Loucy (cell line): ENCODE measurements at regions not wholly inside any gene's neighbourhood (a gene's known extent, or its start where the extent isn't known, plus 50 kb on each side); places are given as distances from the start of the nearest gene placed in this dataset.

Source experiments
- EZH2phosphoT487 ChIP-seq: fragments of 200-600 bp; IDR thresholded peaks from 2 replicates; pipeline ENCODE4 v1.6.1; 2018; ENCODE audit warnings: antibody characterized with exemption, mild to moderate bottlenecking, moderate library complexity, borderline replicate concordance
- TF ChIP-seq, protein P1 (sequence below): fragments of 200-600 bp; sonication (generic); conservative IDR thresholded peaks from 2 replicates; pipeline ENCODE4 v1.5.1; 2014; ENCODE audit warnings: mild to moderate bottlenecking, antibody characterized with exemption, low read length

DNA sequence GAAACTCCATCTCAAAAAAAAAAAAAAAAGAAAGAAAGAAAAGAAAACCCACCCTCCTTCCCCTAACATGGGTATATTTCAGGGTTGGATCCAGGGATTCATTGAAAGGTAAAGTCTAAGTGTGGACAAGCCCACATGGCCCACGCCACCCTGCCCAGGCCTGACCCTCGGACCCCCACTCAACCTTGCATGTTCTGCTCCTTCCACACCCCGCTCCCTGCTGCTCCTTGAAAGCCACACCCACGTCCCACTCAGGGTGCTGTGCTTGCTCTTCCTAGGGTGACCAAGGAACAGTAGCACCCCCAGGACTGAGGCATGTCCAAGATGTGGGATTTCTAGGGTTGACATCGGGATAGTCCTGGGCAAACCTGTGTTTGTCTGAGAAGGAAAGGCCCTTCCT, 172.7 kb upstream of the MYCN start:
- TF ChIP-seq, protein P1, sequence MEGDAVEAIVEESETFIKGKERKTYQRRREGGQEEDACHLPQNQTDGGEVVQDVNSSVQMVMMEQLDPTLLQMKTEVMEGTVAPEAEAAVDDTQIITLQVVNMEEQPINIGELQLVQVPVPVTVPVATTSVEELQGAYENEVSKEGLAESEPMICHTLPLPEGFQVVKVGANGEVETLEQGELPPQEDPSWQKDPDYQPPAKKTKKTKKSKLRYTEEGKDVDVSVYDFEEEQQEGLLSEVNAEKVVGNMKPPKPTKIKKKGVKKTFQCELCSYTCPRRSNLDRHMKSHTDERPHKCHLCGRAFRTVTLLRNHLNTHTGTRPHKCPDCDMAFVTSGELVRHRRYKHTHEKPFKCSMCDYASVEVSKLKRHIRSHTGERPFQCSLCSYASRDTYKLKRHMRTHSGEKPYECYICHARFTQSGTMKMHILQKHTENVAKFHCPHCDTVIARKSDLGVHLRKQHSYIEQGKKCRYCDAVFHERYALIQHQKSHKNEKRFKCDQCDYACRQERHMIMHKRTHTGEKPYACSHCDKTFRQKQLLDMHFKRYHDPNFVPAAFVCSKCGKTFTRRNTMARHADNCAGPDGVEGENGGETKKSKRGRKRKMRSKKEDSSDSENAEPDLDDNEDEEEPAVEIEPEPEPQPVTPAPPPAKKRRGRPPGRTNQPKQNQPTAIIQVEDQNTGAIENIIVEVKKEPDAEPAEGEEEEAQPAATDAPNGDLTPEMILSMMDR, result no peak
- TF ChIP-seq EZH2phosphoT487, result no peak
